PC-3 (cell line): ENCODE measurements at regions not wholly inside any gene's neighbourhood (a gene's known extent, or its start where the extent isn't known, plus 50 kb on each side); places are given as distances from the start of the nearest gene placed in this dataset.

Experiments used
- CTCF ChIP-seq: fragments of 300-600 bp; sonication (generic); conservative IDR thresholded peaks from 2 replicates; pipeline ENCODE4 v1.5.1; 2017; ENCODE audit warnings: antibody characterized with exemption, low read depth, mild to moderate bottlenecking, low read length
- EZH2 ChIP-seq: fragments of 300-600 bp; sonication (generic); IDR thresholded peaks from one replicate; pipeline ENCODE4 v1.6.1; 2017; ENCODE audit warnings: antibody characterized with exemption, mild to moderate bottlenecking, low read length; ENCODE audit not compliant: unreplicated experiment
- EZH2phosphoT487 ChIP-seq: fragments of 300-600 bp; sonication (generic); IDR thresholded peaks from 2 replicates; pipeline ENCODE4 v1.6.1; 2018; ENCODE audit warnings: mild to moderate bottlenecking, antibody characterized with exemption, low read length, borderline replicate concordance

GRCh38 chr3:104066658-104067057 lies 1300.1 kb upstream of the ALCAM start:
- TF ChIP-seq CTCF (no peak), EZH2 (no peak), EZH2phosphoT487 (no peak)
